Esophagus mucosa (tissue), 1 donor: ENCODE measurements at regions not wholly inside any gene's neighbourhood (a gene's known extent, or its start where the extent isn't known, plus 50 kb on each side); places are given as distances from the start of the nearest gene placed in this dataset.

ENCODE experiments used
- ATAC-seq: fragments of 200-7000 bp; cut with Tn5 transposase; one replicate; pipeline ENCODE4 v1.9.1; 2020
- donor health status: DM: yes; HTN: yes; CAD: no.

GRCh38 chr1:147852706-147853225 lies 49.8 kb upstream of the GJA8 start:
- no peak for ATAC-seq
